Activated T-cell treated with anti-CD3 and anti-CD28 coated beads for 48 hours (primary cell): ENCODE measurements at regions not wholly inside any gene's neighbourhood (a gene's known extent, or its start where the extent isn't known, plus 50 kb on each side); places are given as distances from the start of the nearest gene placed in this dataset.
"Not testable (repeated sequence)": the region's sequence is repeated elsewhere in the genome, so short reads cannot be mapped to it uniquely, and the experiment has no call there.

Source experiments
- DNase-seq: peaks from one replicate; pipeline ENCODE4 v3.0.0-alpha.2; 2020; ENCODE audit warnings: low read depth

GRCh38 chr2:38243186-38243880 lies 133.7 kb downstream of the ATL2 start:
- DNase-seq, result no peak

DNA sequence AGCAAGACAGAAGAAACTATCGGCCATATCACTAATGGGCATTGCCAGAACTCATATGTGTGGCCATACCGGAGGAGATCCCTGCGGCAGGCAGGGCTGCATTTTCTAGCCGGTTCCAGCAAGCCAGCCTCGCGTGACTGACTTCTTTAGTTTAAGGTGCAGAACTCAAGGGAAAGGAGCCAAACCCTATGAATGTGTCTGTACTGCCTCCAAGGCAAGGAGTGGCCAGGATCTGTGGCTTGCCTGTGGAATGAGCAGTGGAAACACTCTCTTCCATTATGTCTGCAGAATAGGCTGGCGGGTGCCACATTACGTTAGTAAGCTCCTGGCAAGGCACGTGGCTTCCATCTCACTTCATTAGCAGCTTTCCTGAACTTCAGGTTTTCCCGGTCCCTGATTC lies 137.6 kb downstream of the ATL2 start:
- DNase-seq, result no peak

DNA sequence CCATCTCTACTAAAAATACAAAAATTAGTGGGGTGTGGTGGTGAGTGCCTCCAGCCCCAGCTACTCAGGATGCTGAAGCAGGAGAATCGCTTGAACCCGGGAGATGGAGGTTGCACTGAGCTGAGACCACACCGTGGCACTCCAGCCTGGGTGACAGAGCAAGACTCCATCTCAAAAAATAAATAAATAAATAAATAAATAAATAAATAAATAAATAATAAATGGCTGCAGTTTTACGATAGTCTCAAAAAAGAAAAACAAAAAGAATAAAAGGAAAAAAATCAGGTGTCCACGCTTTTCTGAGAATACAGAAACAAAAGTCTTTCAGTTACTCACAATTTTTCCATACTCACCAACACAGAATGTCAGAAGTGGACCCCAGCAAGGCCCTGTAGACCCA lies 138.4 kb downstream of the ATL2 start:
- DNase-seq, result not testable (repeated sequence)

DNA sequence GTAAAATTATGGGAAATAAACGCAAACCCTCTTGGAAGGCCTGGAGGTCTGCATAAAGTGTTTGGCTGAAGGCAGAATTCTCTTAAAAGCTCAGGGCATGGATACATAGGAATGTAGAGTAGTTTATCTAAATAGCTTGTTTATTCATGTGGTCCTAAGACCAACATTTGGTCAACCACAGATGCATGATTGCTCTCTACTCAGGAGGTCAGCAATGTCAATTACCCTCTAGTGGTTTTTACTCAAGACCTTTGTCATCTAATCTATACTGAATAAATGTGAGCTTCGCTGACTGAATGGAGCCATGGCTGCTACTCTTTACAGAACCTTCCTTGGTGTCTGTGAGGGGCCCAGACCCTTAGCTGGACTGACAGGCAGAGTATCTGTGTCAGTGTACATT lies 139.8 kb downstream of the ATL2 start:
- no peak for DNase-seq

DNA sequence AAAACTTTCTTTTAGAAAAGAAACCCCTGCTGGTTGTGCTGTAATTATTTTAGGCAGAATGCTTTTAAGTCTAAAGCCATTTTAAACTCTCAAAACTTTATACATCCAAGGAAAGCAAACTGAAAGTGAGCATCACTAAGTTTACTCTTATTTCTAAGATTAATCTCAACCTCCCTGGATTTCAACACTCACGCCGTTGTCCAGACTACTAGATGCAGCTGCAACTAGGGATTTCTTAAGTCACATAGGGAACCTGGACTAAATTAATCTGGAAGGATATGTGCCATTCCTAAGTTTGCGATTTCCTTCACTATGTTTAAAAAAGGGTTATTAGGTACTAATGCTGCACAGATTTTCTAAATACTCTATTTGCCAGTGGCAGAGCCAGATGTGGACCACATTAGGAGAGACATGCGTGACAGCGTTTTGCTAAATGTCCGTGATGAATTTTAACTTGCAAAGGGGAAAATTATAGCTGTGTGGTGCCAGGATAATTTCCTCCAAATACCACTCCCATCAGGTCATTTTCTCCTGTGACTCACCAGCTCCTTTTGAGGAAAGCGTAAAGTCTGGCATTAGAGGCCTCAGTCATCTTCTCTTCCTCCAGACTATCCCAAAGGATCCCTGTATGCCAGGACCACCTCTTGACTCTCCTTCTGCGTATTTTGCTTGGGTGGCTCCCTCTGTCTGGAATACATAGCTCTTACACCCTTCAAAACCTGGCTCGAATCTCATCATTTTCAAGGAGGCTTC lies 143.7 kb downstream of the ATL2 start:
- no peak for DNase-seq

- no peak for DNase-seq
Measured at GRCh38 chr2:38232454-38232853, 144.6 kb downstream of the ATL2 start.

DNA sequence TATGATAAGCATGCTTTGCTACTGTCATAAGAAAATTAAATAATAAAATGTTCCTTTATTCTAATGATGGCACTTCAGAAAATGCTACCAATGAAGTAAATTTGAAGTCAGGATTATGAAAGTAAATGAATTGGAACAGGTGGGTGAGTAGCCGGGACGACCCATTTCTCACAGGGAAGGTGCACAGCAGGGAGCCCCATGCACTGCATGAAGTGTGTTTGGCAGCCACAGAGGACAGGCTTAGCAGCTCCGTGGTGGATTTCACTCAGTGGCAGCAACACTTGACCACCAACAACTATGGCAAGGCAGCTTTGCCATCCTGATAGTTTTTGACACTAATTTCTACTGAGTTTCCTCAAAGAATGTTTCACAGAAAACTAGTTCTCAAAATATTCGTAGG lies 146.3 kb downstream of the ATL2 start:
- DNase-seq, result no peak

- DNase-seq, result no peak
Measured at GRCh38 chr2:38228753-38229152, 148.3 kb downstream of the ATL2 start.

GRCh38 chr2:38224821-38225437 lies 149.0 kb upstream of the CYP1B1 start:
- no peak for DNase-seq

GRCh38 chr2:38224181-38224580 lies 148.2 kb upstream of the CYP1B1 start:
- DNase-seq, result no peak

- DNase-seq, result no peak
Measured at GRCh38 chr2:38223256-38223655, 147.3 kb upstream of the CYP1B1 start.

GRCh38 chr2:38220164-38220563 lies 144.2 kb upstream of the CYP1B1 start:
- DNase-seq, result no peak

DNA sequence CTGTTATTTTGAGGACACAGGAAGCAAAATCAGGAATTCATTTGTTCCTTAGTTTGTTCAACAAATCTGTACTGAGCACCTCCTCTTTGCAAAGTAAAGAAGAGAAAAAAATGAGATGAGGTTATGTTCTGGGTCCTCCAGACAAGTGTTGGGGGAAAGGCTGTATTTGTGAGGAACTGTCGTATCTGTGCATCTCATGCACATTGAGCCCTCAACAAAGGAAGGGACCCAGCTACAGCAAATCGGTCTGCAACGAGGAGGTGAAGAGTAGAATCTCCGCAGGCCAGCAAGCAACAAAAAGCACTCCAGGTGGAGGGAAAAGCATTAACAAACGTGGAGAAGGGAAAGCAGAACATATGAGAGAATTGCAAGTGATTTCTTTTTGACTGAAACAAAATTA lies 143.0 kb upstream of the CYP1B1 start:
- DNase-seq, result no peak

DNA sequence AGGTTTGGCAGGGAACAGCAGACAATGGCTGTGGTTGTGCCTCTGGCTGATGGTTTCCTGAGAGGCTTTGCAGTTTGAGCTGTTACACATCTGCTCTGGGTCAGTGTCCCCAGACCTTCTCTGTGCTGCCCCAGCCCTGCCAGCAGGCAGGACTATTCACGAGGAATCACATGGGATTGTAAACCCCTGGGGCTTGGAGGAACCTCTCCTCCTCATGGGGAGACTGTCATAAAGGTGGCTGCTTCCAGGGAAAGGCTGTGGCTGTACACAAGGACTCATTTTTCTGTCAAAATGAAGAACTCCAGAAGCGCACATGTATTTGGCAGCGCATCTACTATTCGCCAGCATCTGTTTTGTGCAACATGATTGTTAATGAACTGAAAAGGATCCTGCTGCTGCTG lies 142.6 kb upstream of the CYP1B1 start:
- no peak for DNase-seq

DNA sequence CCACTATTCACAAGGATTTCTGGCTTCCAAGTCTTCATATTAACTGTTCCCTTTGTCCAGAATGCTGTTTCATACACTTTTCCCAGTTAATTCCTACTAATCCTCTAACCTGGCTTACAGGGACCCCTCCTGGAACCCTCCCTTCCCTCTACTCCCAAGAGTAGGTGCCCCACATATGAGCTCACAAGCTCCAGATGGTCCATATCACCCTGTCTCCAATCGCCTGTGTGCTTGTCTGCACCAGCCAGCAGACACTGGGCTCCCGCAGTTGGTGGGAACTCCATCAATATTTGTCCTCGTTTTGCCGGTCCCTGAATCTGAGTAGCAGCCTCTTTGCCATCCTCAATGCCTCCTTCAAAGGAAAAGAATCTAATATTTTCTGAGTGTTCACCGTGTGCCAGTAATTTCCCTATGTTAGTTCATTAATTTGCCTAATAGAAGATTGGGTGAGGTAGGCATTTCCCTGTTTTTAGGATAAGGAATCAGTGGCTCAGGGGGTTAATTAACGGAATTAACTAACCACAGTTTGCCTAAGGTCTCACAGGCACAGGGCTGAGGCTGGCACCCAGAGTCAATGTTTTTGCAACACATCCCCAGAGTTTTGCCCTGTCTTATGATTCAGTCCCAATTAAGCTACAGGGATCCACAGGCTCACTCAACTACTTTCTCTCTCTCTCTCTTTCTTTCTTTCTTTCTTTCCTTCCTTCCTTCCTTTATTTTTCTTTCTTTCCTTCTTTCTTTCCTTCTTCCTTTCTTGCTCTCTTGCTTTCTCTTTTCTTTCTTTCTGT lies 141.6 kb upstream of the CYP1B1 start:
- no peak for DNase-seq

DNA sequence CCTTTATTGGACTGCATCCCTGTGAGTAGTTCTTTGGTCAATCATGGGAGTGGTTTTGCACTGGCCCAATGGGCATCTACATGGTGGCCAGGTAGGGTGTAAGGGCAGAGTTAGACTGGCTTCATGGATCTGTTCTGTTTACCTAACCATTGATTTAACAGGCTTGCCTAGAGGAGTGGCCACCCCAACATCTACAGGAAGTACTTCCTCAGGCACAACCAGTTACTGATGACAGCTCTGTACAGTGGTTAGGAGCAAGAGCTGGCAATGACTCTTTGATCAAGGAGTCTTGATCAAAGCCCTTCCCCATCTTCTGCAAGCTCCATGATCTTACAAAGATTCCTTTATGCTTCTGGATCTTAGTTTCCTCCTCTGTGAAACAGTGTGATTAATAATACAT lies 140.9 kb upstream of the CYP1B1 start:
- no peak for DNase-seq

- no peak for DNase-seq
Measured at GRCh38 chr2:38215993-38216392, 140.0 kb upstream of the CYP1B1 start.

GRCh38 chr2:38215522-38215921 lies 139.6 kb upstream of the CYP1B1 start:
- no peak for DNase-seq

- DNase-seq, result no peak
Measured at GRCh38 chr2:38214209-38214717, 138.3 kb upstream of the CYP1B1 start.

GRCh38 chr2:38213619-38214167 lies 137.7 kb upstream of the CYP1B1 start:
- DNase-seq, result no peak

GRCh38 chr2:38212312-38212711 lies 136.4 kb upstream of the CYP1B1 start:
- DNase-seq, result no peak

GRCh38 chr2:38207168-38207567 lies 131.2 kb upstream of the CYP1B1 start:
- no peak for DNase-seq
